Fibroblast of lung (primary cell): ENCODE measurements at regions not wholly inside any gene's neighbourhood (a gene's known extent, or its start where the extent isn't known, plus 50 kb on each side); places are given as distances from the start of the nearest gene placed in this dataset.

ENCODE experiments used
- DNase-seq, 2 donors: peaks; one replicate each; pipeline versions ENCODE4 v3.0.0 to v3.0.0-alpha.2; 2010; ENCODE audit warnings: low read depth in 2 of 2
- H2AFZ ChIP-seq: 2 replicates; pipeline ENCODE4 v1.5.1; 2012; ENCODE audit warnings: low read length, control low read depth, inconsistent platforms
- H3K27ac ChIP-seq: 2 replicates; pipeline ENCODE4 v1.5.1; 2011; ENCODE audit warnings: low read length, control low read depth; ENCODE audit not compliant: insufficient read depth
- H3K27me3 ChIP-seq: 2 replicates; pipeline ENCODE4 v1.5.1; 2011; ENCODE audit warnings: mild to moderate bottlenecking, low read length; ENCODE audit not compliant: control insufficient read depth, insufficient read depth
- H3K36me3 ChIP-seq: 2 replicates; pipeline ENCODE4 v1.5.1; 2011; ENCODE audit warnings: low read length; ENCODE audit not compliant: control insufficient read depth, insufficient read depth
- H3K4me1 ChIP-seq: 2 replicates; pipeline ENCODE4 v1.5.1; 2011; ENCODE audit warnings: low read length; ENCODE audit not compliant: control insufficient read depth, insufficient read depth; ENCODE audit errors: extremely low read depth
- H3K4me2 ChIP-seq: 2 replicates; pipeline ENCODE4 v1.5.1; 2011; ENCODE audit warnings: low read length, control low read depth; ENCODE audit not compliant: insufficient read depth; ENCODE audit errors: extremely low read depth
- H3K4me3 ChIP-seq, 4 experiments: fragments of 200-600 bp in 1 of 4; sonication (generic) in 1 of 4; replicated peaks in 1 of 4; 2 replicates each; pipeline ENCODE4 v1.5.1; 2011 to 2016; ENCODE audit warnings: low read length in 4 of 4, low read depth in 3 of 4, mild to moderate bottlenecking in 3 of 4, control low read depth in 2 of 4, inconsistent platforms in 1 of 4, mixed read lengths in 1 of 4; ENCODE audit not compliant: insufficient read depth in 1 of 4; ENCODE audit errors: control extremely low read depth in 1 of 4
- H3K79me2 ChIP-seq: 2 replicates; pipeline ENCODE4 v1.5.1; 2012; ENCODE audit warnings: mild to moderate bottlenecking, low read length, inconsistent platforms; ENCODE audit not compliant: control insufficient read depth, insufficient read depth
- H3K9ac ChIP-seq: 2 replicates; pipeline ENCODE4 v1.5.1; 2011; ENCODE audit warnings: mild to moderate bottlenecking, low read length, control low read depth; ENCODE audit not compliant: insufficient read depth
- H3K9me3 ChIP-seq: 2 replicates; pipeline ENCODE4 v1.5.1; 2012; ENCODE audit warnings: low read depth, low read length; ENCODE audit not compliant: control insufficient read depth, insufficient read depth
- H4K20me1 ChIP-seq: 2 replicates; pipeline ENCODE4 v1.5.1; 2011; ENCODE audit warnings: low read length; ENCODE audit not compliant: control insufficient read depth, insufficient read depth; ENCODE audit errors: extremely low read depth
- EZH2 ChIP-seq: IDR thresholded peaks from 2 replicates; pipeline ENCODE4 v1.5.1; 2012; ENCODE audit warnings: low read length, control low read depth, mild to moderate bottlenecking; ENCODE audit errors: missing control alignments
- TF ChIP-seq, protein P1 (sequence below), 2 donors: IDR thresholded peaks in 1 of 2; conservative IDR thresholded peaks in 1 of 2; 1 replicate in 1 of 2; 2 replicates in 1 of 2; pipeline ENCODE4 v1.5.1; 2011 to 2012; ENCODE audit warnings: low read length in 2 of 2, control low read depth in 1 of 2, inconsistent platforms in 1 of 2, low read depth in 1 of 2, mild to moderate bottlenecking in 1 of 2

DNA sequence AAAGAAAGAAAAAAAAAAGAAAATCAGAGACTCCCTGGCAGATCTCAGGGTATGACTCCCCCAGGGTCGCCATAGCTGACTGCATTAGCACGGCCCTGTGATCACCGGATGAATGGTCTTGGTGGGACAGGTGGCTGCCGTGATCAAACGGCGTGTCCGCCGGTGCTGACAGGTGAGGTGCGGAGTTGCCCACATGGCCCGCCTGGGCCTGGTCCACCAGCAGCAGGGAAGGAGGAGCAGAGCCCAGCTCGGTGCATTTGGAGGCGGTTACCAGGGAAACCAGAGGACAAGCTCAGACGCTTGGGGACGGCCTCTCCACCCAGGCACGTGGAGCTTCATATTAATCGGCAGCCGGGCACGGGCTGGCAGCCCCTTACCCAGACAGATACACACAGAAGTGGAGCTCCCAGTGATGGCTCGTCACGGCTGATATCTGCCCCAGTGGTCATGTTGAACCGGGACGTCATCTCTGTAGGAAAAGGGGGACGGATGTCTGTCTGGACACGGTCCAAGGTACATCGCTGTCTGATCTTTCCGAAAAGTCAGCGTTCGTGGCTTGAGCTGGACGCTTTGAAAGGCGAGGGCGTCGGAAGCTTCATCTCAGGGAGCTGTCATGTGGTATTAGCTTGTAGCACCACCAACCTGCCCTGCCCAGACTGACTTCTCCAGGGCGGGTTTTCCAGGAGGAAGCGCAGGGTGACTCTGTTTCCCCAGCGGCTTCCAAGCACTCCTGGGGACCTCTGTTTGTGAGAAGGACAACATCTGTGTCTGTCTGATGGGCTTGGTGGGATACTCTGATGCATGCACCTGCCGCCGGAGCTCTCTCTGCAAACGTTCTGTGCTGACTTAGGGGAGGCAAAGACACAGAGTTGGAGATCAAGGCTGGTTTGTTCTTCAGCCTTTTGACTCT lies 180.7 kb downstream of the CRLF2 start:
- Histone ChIP-seq H4K20me1 (no peaks in the 10 kb centered on the region), H3K27me3 (no peaks in the 10 kb centered on the region), H3K9ac (no peak overlapping the region), H3K27ac (no peak overlapping the region), H3K4me1 (no peaks in the 10 kb centered on the region), H3K36me3 (no peaks in the 10 kb centered on the region), H3K4me3 (no peak overlapping the region), H3K79me2 (no peaks in the 10 kb centered on the region), H2AFZ (no peak overlapping the region), H3K4me2 (no peak overlapping the region), H3K9me3 (no peaks in the 10 kb centered on the region)
- no peak for TF ChIP-seq EZH2
- TF ChIP-seq, protein P1, sequence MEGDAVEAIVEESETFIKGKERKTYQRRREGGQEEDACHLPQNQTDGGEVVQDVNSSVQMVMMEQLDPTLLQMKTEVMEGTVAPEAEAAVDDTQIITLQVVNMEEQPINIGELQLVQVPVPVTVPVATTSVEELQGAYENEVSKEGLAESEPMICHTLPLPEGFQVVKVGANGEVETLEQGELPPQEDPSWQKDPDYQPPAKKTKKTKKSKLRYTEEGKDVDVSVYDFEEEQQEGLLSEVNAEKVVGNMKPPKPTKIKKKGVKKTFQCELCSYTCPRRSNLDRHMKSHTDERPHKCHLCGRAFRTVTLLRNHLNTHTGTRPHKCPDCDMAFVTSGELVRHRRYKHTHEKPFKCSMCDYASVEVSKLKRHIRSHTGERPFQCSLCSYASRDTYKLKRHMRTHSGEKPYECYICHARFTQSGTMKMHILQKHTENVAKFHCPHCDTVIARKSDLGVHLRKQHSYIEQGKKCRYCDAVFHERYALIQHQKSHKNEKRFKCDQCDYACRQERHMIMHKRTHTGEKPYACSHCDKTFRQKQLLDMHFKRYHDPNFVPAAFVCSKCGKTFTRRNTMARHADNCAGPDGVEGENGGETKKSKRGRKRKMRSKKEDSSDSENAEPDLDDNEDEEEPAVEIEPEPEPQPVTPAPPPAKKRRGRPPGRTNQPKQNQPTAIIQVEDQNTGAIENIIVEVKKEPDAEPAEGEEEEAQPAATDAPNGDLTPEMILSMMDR (conservative IDR thresholded peaks at IDR 0.05 in 1 of 2, IDR thresholded peaks at IDR 0.05 in 1 of 2; ENCODE audit: low read depth in 1 of 2, low read length in 2 of 2) = no peak
- DNase-seq = no peak

DNA sequence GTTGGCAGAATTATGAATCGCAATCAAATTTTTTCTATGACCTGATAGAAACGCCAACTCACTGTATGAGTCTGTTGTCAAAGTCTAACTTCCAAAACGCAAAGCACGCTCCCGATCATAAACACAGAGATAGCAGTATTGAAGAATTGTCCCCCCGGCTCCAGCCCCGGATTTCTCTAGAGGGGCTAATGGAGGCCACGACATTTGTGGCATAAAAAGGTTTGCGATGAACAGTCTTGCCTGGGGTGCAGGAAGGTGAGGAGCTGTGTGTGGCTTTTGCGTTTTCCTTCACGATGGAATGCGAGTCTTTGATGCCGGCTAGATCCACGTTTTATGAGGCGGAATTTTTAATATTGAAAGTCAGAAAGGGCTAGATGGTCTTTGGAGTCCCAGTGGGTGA lies 183.0 kb downstream of the CRLF2 start:
- Histone ChIP-seq H2AFZ (no peak overlapping the region), H3K4me1 (no peaks in the 10 kb centered on the region), H3K27me3 (no peaks in the 10 kb centered on the region), H3K9me3 (no peaks in the 10 kb centered on the region), H4K20me1 (no peaks in the 10 kb centered on the region), H3K4me2 (no peak overlapping the region), H3K4me3 (no peak overlapping the region), H3K27ac (no peak overlapping the region), H3K79me2 (no peaks in the 10 kb centered on the region), H3K36me3 (no peaks in the 10 kb centered on the region), H3K9ac (no peak overlapping the region)
- DNase-seq = no peak
- no peak for TF ChIP-seq EZH2
- TF ChIP-seq, protein P1 (conservative IDR thresholded peaks at IDR 0.05 in 1 of 2, IDR thresholded peaks at IDR 0.05 in 1 of 2; ENCODE audit: low read depth in 1 of 2, low read length in 2 of 2) = no peak

DNA sequence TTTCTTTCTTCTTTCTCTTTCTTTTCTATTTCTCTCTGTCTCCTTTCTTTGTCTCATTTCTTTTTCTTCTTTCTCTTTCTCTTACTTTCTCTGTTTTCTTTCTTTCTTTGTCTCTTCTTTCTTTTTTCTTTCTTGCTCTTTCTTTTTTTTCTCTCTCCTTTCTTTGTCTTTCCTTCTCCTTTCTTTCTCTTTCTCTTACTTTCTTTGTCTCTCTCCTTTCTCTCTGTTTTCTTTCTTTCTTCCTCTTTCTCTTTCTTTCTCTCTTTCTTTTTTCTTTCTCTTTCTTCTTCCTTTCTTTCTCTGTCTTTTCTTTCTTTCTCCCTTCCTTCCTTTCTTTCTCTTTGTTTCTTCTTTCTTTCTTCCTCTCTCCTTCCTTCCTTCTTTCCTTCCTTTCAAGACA lies 184.8 kb downstream of the CRLF2 start:
- no peak overlapping the region for H3K9ac ChIP-seq
- H3K4me3 ChIP-seq = no peak overlapping the region
- H3K9me3 ChIP-seq = no peaks in the 10 kb centered on the region
- no peak overlapping the region for H3K4me2 ChIP-seq
- TF ChIP-seq, protein P1 (conservative IDR thresholded peaks at IDR 0.05 in 1 of 2, IDR thresholded peaks at IDR 0.05 in 1 of 2; ENCODE audit: low read depth in 1 of 2, low read length in 2 of 2) = no peak
- no peak for TF ChIP-seq EZH2
- H3K27me3 ChIP-seq = no peaks in the 10 kb centered on the region
- H3K4me1 ChIP-seq = no peaks in the 10 kb centered on the region
- H2AFZ ChIP-seq = no peak overlapping the region
- H4K20me1 ChIP-seq = no peaks in the 10 kb centered on the region
- no peak overlapping the region for H3K27ac ChIP-seq
- no peak for DNase-seq
- H3K36me3 ChIP-seq = no peaks in the 10 kb centered on the region
- no peaks in the 10 kb centered on the region for H3K79me2 ChIP-seq
